ENCODE measurements at regions not wholly inside any gene's neighbourhood (a gene's known extent, or its start where the extent isn't known, plus 50 kb on each side); places are given as distances from the start of the nearest gene placed in this dataset.

DNA sequence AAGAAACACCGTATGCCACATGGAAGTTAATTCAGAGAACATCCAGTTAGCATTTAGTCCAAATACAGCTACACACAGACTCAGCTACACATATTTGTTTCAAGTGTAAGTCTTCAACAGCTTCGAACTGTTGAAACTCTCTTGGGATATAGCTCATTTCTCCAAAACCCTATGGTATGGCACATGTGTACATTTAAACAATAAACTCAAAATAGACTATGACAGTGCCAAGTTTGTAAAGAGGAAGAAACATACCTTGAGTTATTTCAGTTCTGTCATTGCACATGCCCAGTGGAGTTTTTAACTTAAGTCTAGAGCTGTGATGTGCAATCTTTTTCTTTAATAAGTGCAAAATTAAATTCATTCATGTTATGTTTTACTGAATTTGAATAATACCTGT is 155.1 kb upstream of the RAI14 start:
- TF ChIP-seq, protein P1, sequence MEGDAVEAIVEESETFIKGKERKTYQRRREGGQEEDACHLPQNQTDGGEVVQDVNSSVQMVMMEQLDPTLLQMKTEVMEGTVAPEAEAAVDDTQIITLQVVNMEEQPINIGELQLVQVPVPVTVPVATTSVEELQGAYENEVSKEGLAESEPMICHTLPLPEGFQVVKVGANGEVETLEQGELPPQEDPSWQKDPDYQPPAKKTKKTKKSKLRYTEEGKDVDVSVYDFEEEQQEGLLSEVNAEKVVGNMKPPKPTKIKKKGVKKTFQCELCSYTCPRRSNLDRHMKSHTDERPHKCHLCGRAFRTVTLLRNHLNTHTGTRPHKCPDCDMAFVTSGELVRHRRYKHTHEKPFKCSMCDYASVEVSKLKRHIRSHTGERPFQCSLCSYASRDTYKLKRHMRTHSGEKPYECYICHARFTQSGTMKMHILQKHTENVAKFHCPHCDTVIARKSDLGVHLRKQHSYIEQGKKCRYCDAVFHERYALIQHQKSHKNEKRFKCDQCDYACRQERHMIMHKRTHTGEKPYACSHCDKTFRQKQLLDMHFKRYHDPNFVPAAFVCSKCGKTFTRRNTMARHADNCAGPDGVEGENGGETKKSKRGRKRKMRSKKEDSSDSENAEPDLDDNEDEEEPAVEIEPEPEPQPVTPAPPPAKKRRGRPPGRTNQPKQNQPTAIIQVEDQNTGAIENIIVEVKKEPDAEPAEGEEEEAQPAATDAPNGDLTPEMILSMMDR (conservative IDR thresholded peaks at IDR 0.05 in 1 of 2, IDR thresholded peaks at IDR 0.05 in 1 of 2; ENCODE audit: extremely low read depth in 1 of 2, insufficient read depth in 1 of 2, low read depth in 1 of 2, low read length in 2 of 2): no peak
- TF ChIP-seq EZH2 (IDR thresholded peaks at IDR 0.05; ENCODE audit: borderline replicate concordance, low read length): no peak
